ENCODE measurements at regions not wholly inside any gene's neighbourhood (a gene's known extent, or its start where the extent isn't known, plus 50 kb on each side); places are given as distances from the start of the nearest gene placed in this dataset.

DNA sequence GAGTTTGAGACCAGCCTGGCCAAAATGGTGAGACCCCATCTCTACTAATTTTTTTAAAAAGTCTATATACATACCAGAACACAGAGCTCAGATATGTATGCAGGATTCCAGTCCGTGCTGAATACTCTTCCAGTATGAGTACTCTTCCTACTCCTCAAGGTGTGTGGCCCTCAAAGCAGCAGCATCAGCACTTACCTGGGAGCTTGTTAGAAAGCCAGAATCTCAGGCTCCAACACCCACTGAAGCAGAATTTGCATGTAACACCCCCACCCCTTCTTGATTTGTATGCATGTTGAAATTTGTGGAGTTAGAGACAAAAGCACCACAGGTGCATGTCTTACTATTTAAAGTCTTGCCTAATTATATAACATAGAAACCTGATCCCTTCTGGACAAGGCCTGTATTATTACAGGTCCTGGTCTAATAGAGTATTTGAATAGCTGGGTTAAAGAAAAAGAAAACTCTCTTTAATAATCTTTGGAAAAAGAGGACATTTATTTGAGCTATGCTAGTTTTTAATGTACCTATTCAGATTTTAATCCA, 50.3 kb upstream of the NFE2L2 start:
- CTCF ChIA-PET = interaction anchor here (0.6 to 1.2 kb wide), 4 partner anchors 76 to 150 kb away, joined by 3 to 4 read pairs (median 4); no protein-coding TSS in a partner anchor
- Mint-ChIP-seq H3K27ac (no peak overlapping the region), H3K4me3 (no peak overlapping the region), H3K36me3 (ENCODE audit: low read depth) (peaks cover 7% of the 10 kb centered on the region), H3K4me1 (peaks cover 20% of the 10 kb centered on the region), H3K27me3 (no peaks in the 10 kb centered on the region), H3K9me3 (no peaks in the 10 kb centered on the region)
- POLR2A ChIA-PET = no interaction called here
- no peak for DNase-seq

- no peak overlapping the region for H3K27ac Mint-ChIP-seq
- no peaks in the 10 kb centered on the region for H3K27me3 Mint-ChIP-seq
- POLR2A ChIA-PET = no interaction called here
Observed at GRCh38 chr2:177315364-177315763, 50.8 kb upstream of the NFE2L2 start.

GRCh38 chr2:177316756-177317155, 52.2 kb upstream of the NFE2L2 start:
- no peak for DNase-seq
- Mint-ChIP-seq H3K4me1 (peaks cover 3% of the 10 kb centered on the region), H3K9me3 (no peaks in the 10 kb centered on the region), H3K4me3 (no peak overlapping the region), H3K36me3 (ENCODE audit: low read depth) (peaks cover 5% of the 10 kb centered on the region), H3K27me3 (no peaks in the 10 kb centered on the region), H3K27ac (no peak overlapping the region)
- CTCF ChIA-PET = no interaction called here
- POLR2A ChIA-PET = no interaction called here

More at GRCh38 chr2:177315364-177315763, 50.8 kb upstream of the NFE2L2 start:
- no peak for DNase-seq
- CTCF ChIA-PET = interaction anchor here (0.6 to 1.2 kb wide), 4 partner anchors 76 to 150 kb away, joined by 3 to 4 read pairs (median 4); no protein-coding TSS in a partner anchor
- peaks cover 14% of the 10 kb centered on the region for H3K4me1 Mint-ChIP-seq
- no peak overlapping the region for H3K4me3 Mint-ChIP-seq
- no peaks in the 10 kb centered on the region for H3K9me3 Mint-ChIP-seq
- peaks cover 7% of the 10 kb centered on the region for H3K36me3 Mint-ChIP-seq (ENCODE audit: low read depth)

GRCh38 chr2:177317443-177317842, 52.9 kb upstream of the NFE2L2 start:
- no peak overlapping the region for H3K4me3 Mint-ChIP-seq
- H3K9me3 Mint-ChIP-seq = no peaks in the 10 kb centered on the region
- H3K4me1 Mint-ChIP-seq = peaks cover 3% of the 10 kb centered on the region
- ChIA-PET POLR2A (no interaction called here), CTCF (no interaction called here)
- no peaks in the 10 kb centered on the region for H3K27me3 Mint-ChIP-seq
- no peak for DNase-seq
- no peak overlapping the region for H3K27ac Mint-ChIP-seq
- H3K36me3 Mint-ChIP-seq (ENCODE audit: low read depth) = peaks cover 2% of the 10 kb centered on the region

- no peak for DNase-seq
- H3K27me3 Mint-ChIP-seq = no peaks in the 10 kb centered on the region
- ChIA-PET CTCF (no interaction called here), POLR2A (no interaction called here)
- H3K36me3 Mint-ChIP-seq (ENCODE audit: low read depth) = peaks cover 2% of the 10 kb centered on the region
- peaks cover 3% of the 10 kb centered on the region for H3K4me1 Mint-ChIP-seq
- H3K27ac Mint-ChIP-seq = no peak overlapping the region
- H3K4me3 Mint-ChIP-seq = no peak overlapping the region
- H3K9me3 Mint-ChIP-seq = no peaks in the 10 kb centered on the region
Observed at GRCh38 chr2:177317857-177318256, 53.3 kb upstream of the NFE2L2 start.

- peaks cover 7% of the 10 kb centered on the region for H3K36me3 Mint-ChIP-seq (ENCODE audit: low read depth)
- no peaks in the 10 kb centered on the region for H3K9me3 Mint-ChIP-seq
- H3K4me3 Mint-ChIP-seq = no peak overlapping the region
- ChIA-PET CTCF (no interaction called here), POLR2A (no interaction called here)
- no peak for DNase-seq
- no peaks in the 10 kb centered on the region for H3K27me3 Mint-ChIP-seq
- no peaks in the 10 kb centered on the region for H3K4me1 Mint-ChIP-seq
- no peak overlapping the region for H3K27ac Mint-ChIP-seq
Observed at GRCh38 chr2:177318613-177319012, 54.1 kb upstream of the NFE2L2 start.

- POLR2A ChIA-PET = no interaction called here
- Mint-ChIP-seq H3K4me1 (peaks cover 2% of the 10 kb centered on the region), H3K4me3 (no peak overlapping the region)
Observed at GRCh38 chr2:177320596-177320995, 56.1 kb upstream of the NFE2L2 start.

DNA sequence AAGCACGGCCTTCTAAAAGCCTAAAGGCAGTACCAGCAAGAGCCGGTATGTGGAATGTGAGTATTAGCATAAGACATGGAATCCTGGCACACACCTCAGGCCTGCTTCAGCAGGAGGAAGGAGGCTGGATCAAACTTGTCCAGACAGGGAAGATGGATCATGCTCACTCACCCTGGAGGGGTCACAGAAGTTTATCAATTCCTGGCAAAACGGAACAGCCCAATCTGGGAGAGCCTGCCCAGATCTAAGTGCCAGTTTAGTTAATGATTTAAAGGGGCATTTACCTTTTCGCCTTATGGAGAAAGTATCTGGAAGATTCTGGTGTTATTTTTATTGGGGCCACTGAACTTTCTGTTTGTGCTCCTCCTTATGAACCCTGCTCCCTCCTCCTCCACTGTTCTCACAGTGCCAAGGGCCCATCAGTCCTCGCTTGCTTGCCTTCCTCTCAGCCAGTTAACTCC, 58.3 kb upstream of the NFE2L2 start:
- Mint-ChIP-seq H3K9me3 (no peaks in the 10 kb centered on the region), H3K4me3 (no peak overlapping the region), H3K36me3 (ENCODE audit: low read depth) (peaks cover 7% of the 10 kb centered on the region), H3K27me3 (no peaks in the 10 kb centered on the region), H3K27ac (no peak overlapping the region), H3K4me1 (peaks cover 2% of the 10 kb centered on the region)
- no peak for DNase-seq
- POLR2A ChIA-PET = no interaction called here
- CTCF ChIA-PET = no interaction called here

More at GRCh38 chr2:177320596-177320995, 56.1 kb upstream of the NFE2L2 start:
- Mint-ChIP-seq H3K27me3 (no peaks in the 10 kb centered on the region), H3K9me3 (no peaks in the 10 kb centered on the region), H3K27ac (no peak overlapping the region), H3K36me3 (ENCODE audit: low read depth) (peaks cover 7% of the 10 kb centered on the region)
- DNase-seq = no peak
- CTCF ChIA-PET = no interaction called here

DNA sequence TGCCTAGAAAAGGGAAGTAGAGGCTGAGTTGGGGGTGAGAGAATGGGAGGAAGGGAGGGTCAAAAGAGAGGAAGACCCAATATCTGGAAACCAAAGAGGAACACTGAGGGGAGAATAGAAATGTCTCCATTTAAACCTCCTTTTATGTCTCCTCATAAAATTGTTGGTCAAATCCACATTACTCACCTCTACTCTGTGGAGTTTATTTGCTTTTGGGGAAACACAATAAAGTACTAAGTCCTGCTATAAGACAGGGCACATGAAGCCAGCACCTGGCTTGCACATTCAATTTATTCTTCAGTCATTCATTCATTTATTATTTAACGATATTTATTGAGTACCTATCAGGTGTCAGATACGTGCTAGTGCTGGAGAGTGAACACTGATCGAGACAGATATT, 60.3 kb upstream of the NFE2L2 start:
- no peak for DNase-seq
- Mint-ChIP-seq H3K27me3 (no peaks in the 10 kb centered on the region), H3K27ac (no peak overlapping the region), H3K9me3 (peaks cover 3% of the 10 kb centered on the region), H3K4me3 (no peak overlapping the region), H3K4me1 (peaks cover 10% of the 10 kb centered on the region), H3K36me3 (ENCODE audit: low read depth) (peaks cover 11% of the 10 kb centered on the region)
- POLR2A ChIA-PET = no interaction called here
- CTCF ChIA-PET = interaction anchor here (1.9 kb wide), 1 partner anchor 160 kb away, joined by 5 read pairs; no protein-coding TSS in a partner anchor

GRCh38 chr2:177325554-177325953, 61.0 kb upstream of the NFE2L2 start:
- peaks cover 11% of the 10 kb centered on the region for H3K36me3 Mint-ChIP-seq (ENCODE audit: low read depth)
- H3K4me3 Mint-ChIP-seq = no peak overlapping the region
- H3K27me3 Mint-ChIP-seq = no peaks in the 10 kb centered on the region
- peaks cover 3% of the 10 kb centered on the region for H3K9me3 Mint-ChIP-seq
- peaks cover 10% of the 10 kb centered on the region for H3K4me1 Mint-ChIP-seq
- CTCF ChIA-PET = interaction anchor here (1.9 kb wide), 1 partner anchor 161 kb away, joined by 5 read pairs; no protein-coding TSS in a partner anchor
- POLR2A ChIA-PET = no interaction called here
- H3K27ac Mint-ChIP-seq = no peak overlapping the region
- no peak for DNase-seq

DNA sequence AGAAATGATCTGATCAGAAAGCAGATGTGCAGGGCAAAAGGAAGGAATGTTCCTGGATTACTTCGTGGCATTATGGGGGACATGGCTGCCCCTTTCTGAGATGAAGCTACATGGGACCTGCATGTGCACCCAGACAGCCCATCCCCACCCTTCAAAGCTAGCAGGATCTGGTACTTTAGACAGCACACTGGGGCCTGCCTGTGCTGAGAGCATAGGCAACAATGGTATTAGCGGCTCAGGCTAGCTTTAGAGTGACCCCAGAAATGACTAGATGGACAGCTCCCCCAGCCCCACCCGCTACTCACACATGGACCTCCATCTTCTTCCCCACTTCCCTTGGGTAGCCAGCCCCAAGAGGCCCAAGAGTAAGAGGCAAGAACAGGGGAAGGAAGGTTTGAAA, 61.5 kb upstream of the NFE2L2 start:
- POLR2A ChIA-PET = no interaction called here
- H3K27ac Mint-ChIP-seq = no peak overlapping the region

DNA sequence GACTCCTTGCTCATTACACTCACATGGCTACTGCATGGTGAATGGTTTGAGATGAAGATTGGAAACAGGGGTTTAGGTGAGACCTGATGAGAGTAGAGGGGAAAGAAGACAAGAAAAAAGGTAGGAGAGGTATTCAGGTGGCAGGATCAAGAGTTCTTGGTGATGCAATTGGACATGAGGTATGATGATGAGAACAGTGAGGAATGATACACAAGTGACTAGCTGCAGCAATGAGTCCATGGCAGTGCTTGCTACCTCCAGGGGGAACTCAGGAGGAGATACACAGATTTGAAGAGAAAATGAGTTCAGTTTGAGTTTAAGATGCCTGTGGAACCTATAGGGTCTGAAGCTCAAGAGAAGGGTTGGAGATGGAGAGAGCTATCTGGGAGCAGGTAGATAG, 62.1 kb upstream of the NFE2L2 start:
- peaks cover 3% of the 10 kb centered on the region for H3K9me3 Mint-ChIP-seq
- H3K27me3 Mint-ChIP-seq = no peaks in the 10 kb centered on the region

More for the DNA sequence above, 61.5 kb upstream of the NFE2L2 start:
- Mint-ChIP-seq H3K4me1 (peaks cover 10% of the 10 kb centered on the region), H3K9me3 (peaks cover 3% of the 10 kb centered on the region), H3K4me3 (no peak overlapping the region), H3K27me3 (no peaks in the 10 kb centered on the region), H3K36me3 (ENCODE audit: low read depth) (peaks cover 11% of the 10 kb centered on the region)
- CTCF ChIA-PET = interaction anchor here (1.3 to 1.9 kb wide), 2 partner anchors 62 to 161 kb away, joined by 5 to 6 read pairs; partner anchors contain the start of gene NFE2L2
- DNase-seq = no peak

GRCh38 chr2:177327009-177327408, 62.5 kb upstream of the NFE2L2 start:
- Mint-ChIP-seq H3K27ac (no peak overlapping the region), H3K27me3 (no peaks in the 10 kb centered on the region), H3K9me3 (peaks cover 3% of the 10 kb centered on the region), H3K4me3 (no peak overlapping the region), H3K36me3 (ENCODE audit: low read depth) (peaks cover 14% of the 10 kb centered on the region), H3K4me1 (peaks cover 16% of the 10 kb centered on the region)
- CTCF ChIA-PET = interaction anchor here (1.3 to 2.0 kb wide), 2 partner anchors 63 to 163 kb away, joined by 6 to 7 read pairs; partner anchors contain the start of gene NFE2L2
- POLR2A ChIA-PET = no interaction called here
- no peak for DNase-seq

More for the DNA sequence above, 62.1 kb upstream of the NFE2L2 start:
- Mint-ChIP-seq H3K4me1 (peaks cover 12% of the 10 kb centered on the region), H3K36me3 (ENCODE audit: low read depth) (peaks cover 14% of the 10 kb centered on the region), H3K4me3 (no peak overlapping the region), H3K27ac (no peak overlapping the region)
- DNase-seq = no peak
- POLR2A ChIA-PET = no interaction called here
- CTCF ChIA-PET = interaction anchor here (1.3 to 1.9 kb wide), 2 partner anchors 62 to 162 kb away, joined by 5 to 6 read pairs; partner anchors contain the start of gene NFE2L2

DNA sequence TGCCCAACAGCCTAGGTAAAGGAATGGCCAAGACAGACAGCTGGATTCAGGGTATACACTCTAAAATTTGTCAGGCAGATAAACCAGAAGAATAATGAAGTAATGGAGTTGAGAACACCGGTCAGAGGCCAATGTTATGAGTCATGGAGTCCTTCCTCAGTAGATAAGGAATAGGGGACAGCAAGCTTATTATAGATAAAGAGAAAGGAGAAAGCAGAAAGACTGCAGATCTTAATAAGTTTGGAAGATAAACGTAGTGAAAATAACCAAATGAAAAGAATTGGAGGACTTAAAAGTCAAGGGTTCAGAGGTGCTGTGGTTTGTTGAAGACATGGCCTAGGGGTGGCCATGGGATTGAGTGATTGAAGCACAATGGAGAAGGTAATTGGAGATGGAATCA, 63.5 kb upstream of the NFE2L2 start:
- no peak overlapping the region for H3K4me3 Mint-ChIP-seq
- peaks cover 22% of the 10 kb centered on the region for H3K4me1 Mint-ChIP-seq
- H3K27me3 Mint-ChIP-seq = no peaks in the 10 kb centered on the region
- H3K36me3 Mint-ChIP-seq (ENCODE audit: low read depth) = peaks cover 13% of the 10 kb centered on the region
- ChIA-PET POLR2A (no interaction called here), CTCF (interaction anchor here (2.0 kb wide), 1 partner anchor 164 kb away, joined by 7 read pairs; no protein-coding TSS in a partner anchor)
- no peak overlapping the region for H3K27ac Mint-ChIP-seq
- H3K9me3 Mint-ChIP-seq = peaks cover 3% of the 10 kb centered on the region
- DNase-seq = no peak
